GM21526 (cell line): ENCODE measurements at regions not wholly inside any gene's neighbourhood (a gene's known extent, or its start where the extent isn't known, plus 50 kb on each side); places are given as distances from the start of the nearest gene placed in this dataset.
"Not testable (repeated sequence)": the region's sequence is repeated elsewhere in the genome, so short reads cannot be mapped to it uniquely, and the experiment has no call there.

Experiments used
- ATAC-seq: cut with Tn5 transposase; IDR thresholded peaks from one replicate; pipeline ENCODE4 v1.9.1; 2021; ENCODE audit warnings: moderate library complexity; ENCODE audit not compliant: unreplicated experiment, low FRiP score

DNA sequence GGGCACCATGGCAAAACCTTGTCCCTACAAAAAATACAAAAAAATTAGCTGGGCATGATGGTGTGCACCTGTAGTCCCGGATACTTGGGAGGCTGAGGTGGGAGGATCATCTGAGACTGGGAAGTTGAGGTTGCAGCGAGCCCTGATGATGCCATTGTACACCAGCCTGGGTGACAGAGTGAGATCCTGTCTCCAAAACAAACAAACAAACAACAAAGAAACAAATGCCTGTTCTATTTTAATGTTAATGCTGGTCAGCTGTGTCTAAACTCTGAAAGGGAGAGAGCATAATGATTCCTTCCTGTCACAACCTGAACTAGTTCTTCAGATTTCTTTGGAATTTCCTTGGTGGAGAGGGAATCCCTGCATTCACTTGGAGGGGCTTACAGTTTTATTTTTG is 413.0 kb upstream of the TBL1XR1 start:
- no peak for ATAC-seq

DNA sequence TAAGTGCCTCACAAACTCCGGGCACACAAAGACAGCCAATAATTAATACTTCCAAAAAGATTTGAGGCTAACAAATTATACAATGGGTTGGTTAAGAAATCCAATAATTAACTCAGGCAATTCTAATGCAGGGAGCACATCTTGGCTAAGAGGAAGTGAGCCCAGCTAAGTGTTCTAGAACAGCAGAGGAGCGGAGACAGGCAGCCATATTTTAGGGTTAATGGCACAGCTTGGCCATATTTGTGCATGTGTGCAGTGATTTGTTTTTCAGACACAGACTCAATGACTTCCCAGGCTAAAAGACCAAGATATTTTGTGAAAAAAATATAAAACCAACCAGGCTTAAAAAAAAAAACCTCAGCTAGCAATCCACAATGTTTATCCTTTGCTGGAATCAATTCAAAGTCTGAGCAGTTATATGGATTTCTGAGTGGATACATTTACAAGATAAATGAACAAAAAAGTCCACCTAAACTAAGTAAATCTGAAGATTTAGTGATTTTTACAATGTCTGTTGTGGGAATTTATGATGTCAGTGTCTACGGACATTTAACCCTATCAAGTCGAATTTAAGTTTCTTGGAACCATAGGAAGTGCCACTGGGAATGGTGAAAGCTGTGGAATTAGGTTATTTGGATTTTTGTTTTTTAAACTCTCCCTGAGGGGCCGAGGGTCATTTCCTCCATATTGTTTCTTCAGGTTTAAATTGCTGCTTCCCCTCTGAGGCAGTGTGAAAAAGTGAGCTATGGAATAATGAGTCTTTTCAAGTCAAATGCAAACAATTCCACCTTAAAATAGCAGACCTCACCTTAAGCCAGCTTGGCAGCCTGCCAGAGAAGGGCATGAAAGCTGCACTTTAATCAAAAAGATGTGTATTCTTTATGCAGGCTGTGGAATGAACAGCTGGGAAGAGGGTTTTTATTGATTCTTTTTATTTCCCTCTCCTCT is 413.7 kb upstream of the TBL1XR1 start:
- no peak for ATAC-seq

DNA sequence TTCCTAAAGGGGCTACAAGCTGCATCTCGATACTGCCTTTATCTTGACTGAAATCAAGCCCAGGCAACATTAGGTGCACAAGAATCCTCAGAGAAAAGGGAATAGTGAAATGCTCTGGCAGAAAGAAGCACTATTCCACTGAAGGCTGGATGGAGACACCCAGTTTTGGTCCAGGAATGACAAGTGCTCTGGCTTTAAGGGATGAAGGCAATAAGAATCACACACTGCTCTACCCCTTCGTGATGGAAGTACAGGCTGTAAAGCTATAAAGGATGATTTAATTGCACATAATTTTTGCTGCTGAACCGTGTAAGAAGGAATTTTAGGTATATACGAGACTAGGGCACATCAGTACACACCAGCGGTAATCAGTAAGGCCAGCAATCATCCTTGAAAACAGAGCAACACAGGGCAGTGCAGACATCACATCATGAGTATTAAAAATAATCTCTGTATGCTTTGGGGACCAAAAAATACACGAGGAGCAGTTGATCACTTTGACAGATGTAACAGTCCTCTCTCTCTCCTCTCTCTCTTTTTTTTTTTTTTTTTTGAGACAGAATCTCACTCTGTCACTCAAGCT is 414.6 kb upstream of the TBL1XR1 start:
- ATAC-seq = no peak

DNA sequence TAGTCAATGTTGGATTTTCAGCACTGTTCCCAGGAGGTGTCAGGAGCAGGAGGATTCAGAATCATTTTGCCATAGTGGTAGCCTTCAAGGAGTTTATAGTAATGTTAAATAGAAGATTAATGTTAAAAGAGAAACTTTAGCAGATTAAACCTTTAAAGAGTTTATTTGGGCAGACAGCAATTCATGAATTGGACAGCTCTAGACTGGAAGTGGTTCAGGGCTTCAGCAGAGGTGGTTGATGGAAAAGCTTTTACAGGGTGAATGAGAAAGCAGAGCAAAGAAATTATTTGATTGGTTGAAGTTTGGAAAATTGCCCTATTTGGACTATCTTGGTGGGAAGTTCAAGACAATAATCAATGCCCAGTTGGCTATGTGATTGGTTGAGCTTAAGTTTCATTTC is 416.6 kb upstream of the TBL1XR1 start:
- ATAC-seq = no peak

DNA sequence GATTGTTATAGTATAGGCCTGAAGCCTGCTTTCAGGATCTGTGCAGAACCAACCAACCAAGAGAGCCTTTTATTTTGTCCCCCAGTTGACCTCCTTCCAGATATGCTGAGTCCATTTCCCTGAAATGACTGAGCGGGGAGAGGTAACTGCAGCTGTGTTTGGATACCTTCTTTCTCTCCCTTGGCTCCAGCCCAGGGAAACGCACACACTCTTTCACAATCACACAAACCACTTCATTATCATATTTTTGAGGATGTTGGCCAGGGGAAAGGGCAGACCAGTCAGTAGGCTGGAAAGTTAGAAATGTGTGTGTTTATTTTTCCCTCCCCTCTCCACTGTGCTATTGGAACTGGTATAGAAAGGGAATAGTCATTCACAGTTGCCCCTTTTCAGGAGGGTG is 417.7 kb upstream of the TBL1XR1 start:
- no peak for ATAC-seq

DNA sequence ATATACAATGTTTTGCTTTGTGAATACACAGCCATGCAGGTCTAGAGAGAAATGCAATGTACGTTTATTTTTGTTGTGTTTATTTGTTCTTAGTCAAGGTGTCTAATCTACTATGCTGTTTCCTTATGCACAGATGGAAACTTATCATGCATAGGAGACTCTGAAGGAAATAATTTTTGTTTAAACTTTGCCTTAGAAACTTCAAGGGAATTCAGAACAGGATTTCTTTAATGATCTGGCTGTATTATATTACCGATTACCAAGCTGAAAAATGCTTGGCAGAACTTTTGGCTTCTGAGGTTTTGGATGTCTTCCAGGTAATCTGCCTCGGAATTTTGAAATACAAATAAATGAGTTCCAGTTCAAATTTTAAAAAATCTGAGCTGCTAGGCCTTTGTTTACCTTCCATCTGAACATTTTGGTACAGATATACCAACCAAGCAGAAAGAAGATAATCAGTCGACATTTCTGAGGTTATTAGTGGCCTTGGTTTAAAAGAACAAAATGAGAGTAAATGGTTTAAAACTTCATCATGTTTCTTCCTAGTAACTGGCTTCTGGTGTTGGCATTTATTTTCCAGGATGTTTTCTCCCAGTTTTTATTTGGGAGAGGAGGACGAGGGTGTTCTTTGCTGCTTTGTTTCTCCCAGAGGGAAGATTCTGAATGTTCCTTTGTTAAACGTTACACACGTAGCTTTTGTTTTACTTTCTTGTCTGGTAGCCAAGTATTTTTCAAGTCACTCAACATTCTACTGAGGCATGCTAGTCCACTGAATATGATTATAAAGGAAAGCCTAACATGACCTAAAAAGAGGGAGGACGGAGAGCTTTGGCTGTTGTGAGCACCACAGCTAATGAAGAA is 421.8 kb upstream of the TBL1XR1 start:
- ATAC-seq = no peak

DNA sequence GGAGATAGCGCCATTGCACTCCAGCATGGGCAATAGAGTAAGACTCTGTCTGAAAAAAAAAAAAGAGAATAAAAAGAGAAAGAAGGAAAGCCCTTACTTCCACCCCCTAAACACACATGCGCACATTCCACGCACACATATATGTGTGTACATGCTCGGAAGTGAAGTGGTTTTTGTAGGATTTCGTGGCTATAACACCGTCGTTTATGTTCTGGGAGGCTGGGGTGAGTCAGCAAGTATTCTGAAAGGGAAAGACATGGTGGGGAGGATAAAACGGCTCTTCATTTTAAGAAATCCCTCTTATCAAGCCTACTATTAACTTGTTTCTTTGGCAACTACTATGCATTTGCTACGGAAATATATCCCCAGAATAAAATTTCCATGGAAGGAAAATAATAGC is 422.8 kb upstream of the TBL1XR1 start:
- no peak for ATAC-seq

DNA sequence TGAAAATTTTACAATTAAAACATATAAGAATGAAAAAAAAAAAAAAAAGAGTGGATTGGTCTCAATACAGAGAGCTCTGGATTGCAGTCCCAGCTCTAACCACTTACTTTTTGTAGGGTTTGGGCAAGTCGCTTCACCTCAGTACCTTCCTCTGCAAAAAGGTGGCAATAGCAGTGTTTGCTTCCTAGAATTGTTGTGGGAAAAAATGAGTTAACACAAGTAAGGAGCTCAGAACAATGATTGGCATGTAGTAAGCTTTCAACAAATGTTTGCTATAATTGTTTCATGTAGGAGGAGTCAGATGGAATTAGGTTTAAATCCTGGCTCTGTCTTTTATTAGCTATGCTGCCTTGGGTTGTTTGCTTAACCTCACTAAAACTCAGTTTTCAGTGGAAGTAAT is 425.2 kb upstream of the TBL1XR1 start:
- no peak for ATAC-seq

DNA sequence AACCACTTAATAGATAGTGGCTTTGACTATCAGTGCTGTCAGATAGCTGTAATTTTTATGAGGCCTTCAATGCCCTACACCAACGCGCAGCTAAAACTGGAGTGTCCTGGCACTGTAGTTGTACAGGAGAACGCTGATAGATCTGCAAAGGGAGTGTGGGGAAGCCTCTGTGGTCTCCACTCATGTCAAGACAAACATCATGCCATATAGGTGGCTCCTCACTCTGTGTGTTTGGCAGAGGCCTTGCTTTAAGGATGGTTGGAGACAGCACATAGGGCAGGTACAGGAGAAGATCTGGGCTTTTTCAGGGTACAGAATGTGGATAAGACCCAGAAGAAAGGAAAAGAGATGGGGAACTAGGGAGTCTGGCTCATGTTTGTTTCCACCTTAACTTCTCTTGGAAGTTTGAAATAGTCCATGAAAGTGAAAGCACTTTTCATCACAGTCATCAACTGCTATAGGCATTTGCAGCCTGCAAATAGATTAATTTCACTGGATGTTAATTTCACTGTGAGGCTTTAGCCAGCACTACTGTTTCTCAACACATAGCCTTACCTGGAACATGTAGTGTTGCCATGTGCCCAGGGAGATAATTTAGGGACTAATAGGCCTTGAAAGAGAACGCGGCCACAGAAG is 425.8 kb upstream of the TBL1XR1 start:
- no peak for ATAC-seq

DNA sequence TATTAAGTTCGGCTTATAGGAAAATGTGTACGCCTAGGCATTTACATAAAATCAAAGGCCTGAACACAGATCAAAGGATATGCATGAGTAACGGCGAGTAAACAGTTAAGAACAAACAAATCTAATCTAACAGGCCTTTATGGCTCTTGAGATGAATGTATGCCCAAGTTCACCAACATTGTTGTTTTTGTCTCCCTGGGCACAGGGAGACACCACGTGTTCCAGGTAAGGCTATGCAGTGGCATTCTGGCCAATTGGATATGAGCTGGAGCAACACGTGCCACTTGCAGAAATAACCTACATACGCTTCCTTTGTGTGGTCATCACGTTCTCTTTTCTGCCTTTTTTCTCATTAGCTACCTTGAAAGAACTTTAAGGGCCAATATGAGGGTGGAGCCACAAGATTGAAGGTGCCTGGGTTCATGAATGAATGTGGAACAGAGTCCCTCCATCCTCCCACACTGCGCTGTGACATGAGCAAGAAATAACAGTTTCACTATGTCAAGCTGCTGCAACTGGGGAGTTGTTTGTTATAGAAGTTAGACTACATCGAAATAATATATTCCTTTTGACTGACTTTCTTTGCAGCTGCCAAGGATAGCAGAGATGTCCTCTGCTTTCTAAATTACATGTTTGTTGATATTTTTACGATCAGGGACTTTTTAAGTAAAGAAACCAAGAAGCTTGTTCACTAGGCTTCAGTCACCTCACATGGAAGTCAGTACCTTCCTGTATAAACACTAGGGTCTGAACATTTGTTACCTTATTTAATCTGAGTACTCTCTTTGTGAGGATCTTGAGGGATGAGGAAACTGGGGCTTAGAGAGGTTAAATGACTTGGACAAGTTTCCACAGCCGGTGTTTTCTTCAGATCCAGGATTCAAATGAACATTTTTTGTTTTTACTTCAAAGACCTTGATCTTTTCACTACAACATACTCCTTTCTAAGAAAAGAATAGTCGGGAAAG is 427.5 kb upstream of the TBL1XR1 start:
- no peak for ATAC-seq

DNA sequence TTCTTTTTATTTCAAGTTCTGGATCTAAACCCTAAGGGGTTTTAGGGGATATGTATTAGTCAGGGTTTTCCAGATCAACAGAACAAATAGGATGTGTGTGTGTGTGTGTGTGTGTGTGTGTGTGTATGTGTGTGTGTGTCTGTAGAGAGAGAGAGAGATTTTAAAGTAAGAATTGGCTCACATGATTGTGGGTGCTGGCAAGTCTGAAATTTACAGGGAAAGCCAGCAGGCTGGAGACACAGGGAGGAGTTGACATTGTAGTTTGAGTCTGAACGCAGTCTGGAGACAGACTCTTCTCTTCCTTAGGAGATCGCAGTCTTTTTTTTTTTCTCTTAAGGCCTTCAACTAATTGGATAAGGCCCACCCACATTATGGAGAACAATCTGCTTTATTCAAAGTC is 428.8 kb upstream of the TBL1XR1 start:
- no peak for ATAC-seq

DNA sequence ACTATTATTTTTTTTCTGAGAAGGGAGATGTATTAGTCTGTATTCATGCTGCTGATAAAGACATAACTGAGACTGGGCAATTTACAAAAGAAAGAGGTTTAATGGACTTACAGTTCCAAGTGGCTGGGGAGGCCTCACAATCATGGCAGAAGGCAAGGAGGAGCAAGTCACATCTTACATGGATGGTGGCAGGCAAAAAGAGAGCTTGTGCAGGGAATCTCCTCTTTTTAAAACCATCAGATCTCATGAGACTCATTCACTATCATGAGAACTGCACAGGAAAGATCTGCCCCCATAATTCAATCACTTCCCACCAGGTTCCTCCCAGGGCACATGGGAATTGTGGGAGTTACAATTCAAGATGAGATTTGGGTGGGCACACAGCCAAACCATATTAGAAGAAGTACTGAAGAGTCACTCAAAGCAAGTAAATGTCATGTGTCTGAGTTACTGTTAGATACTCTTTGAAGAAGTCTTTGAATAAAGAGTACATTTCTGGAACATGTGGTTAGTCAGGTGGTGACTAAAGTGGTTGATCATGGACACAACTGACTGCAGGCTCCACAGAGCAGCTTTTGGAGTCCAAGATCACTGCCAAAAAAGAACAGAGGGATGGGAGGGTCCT is 430.9 kb upstream of the TBL1XR1 start:
- ATAC-seq = not testable (repeated sequence)

DNA sequence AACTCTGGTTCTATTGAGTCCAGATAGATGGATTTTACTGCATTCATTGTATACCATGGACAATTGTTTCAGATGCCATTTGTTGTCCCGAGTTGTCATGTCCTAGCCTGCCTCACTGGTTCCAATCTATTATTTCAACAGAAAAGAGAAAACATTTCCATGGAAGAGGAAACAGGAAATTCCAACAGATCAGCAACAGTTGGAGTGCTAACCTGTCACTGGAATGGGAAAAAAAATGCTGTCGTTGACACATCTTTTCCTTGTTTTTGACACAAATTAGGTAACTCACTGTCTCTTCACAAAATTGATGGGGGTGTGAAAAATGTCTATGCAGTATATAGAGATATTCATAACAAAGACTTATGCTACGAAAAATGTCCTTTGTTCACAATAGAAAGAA is 432.0 kb upstream of the TBL1XR1 start:
- ATAC-seq = no peak

DNA sequence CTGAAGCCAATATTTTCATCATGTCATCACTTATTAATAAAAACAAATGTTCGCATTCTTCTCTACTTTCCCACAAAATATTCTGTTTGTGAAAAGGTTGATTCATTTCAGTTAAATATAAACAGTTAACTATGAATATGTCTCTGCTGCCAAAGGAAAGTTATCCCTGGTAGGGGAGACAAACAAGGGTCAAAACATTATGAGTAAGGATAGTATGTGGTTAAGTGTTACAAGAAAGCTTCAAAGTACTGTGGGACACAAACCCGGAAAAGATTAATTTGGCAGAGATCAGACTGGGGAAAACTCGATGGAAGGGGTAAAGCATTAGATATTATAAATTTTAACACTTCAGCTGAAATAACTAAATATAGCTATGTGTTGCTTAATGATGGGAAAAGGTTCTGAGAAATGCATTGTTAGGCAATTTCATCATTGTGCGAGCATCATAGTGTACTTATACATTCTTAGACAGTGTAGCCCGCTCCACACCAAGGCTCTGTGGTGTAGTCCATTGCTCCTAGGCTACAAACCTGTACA is 436.5 kb upstream of the TBL1XR1 start:
- ATAC-seq = no peak

DNA sequence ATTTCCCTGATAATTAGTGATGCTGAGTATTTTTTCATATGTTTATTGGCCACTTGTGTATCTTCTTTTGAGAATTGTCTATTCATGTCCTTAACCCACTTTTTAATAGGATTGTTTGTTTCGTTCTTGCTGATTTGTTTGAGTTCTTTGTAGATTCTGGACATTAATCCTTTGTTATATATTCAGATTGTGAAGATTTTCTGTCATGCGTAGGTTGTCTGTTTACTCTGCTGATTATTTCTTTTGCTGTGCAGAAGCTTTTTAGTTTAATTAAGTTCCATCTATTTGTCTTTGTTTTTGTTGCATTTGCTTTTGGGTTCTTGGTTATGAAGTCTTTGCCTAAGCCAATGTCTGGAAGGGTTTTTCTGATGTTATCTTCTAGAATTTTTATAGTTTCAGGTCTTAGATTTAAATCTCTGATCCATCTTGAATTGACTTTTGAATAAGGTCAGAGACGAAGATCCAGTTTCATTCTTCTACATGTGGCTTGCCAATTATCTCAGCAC is 438.4 kb upstream of the TBL1XR1 start:
- not testable (repeated sequence) for ATAC-seq

DNA sequence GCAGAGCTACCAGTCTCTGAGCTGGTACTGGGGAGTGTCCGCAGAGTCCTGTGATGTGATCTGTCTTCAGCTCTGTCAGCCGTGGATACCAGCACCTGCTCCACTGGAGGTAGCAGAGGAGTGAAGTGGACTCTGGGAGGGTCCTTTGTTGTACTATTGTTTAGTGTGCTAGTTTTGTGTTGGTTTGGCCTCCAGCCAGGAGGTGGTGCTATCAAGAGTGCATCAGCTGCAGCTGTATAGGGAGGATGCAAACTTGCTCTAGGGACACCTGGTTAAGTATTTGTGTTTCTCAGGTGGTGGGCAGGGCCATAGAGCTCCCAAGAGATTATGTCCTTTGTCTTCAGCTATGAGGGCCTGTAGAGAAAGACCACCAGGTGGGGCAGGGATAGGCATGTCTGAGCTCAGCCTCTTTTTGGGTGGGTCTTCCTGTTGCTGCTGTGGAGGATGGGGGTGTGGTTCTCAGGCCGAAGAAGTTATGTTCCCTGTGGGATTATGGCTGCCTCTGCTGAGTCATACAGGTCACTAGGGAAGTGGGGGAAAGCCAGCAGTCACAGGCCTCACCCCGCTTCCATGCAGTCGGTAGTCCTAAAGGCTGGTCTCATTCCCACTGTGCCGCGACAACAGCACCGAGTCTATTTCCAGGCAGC is 443.2 kb upstream of the TBL1XR1 start:
- no peak for ATAC-seq

DNA sequence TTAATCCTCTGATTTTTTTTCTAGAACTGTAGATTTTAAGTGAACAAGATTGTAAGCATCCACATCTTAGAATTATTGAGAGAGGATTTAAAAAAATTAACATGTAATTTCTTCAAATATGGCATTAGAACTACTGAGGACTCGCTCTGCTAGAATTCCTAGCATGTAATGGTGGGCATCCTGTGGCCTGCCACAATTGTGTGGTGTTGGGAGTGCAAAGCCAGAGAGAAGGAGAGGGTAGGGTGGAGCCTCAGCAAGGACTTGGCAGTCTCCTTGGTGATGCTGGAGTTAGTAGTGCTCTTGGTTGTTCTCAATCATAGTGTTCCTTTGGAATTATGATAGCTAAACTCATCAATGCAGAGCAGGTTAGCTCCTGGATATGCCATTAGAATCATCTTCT is 443.9 kb upstream of the TBL1XR1 start:
- no peak for ATAC-seq
